Suprapubic skin (tissue), 4 donors: ENCODE measurements at regions not wholly inside any gene's neighbourhood (a gene's known extent, or its start where the extent isn't known, plus 50 kb on each side); places are given as distances from the start of the nearest gene placed in this dataset.

Source experiments
- CTCF ChIP-seq, 2 donors: fragments of 200-600 bp in 1 of 2; fragments of 450-650 bp in 1 of 2; sonication (generic) in 1 of 2; IDR thresholded peaks; one replicate each; pipeline ENCODE4 v1.5.1; 2016 to 2019; ENCODE audit warnings: antibody characterized with exemption in 2 of 2, mild to moderate bottlenecking in 1 of 2, moderate library complexity in 1 of 2
- EP300 ChIP-seq: sonication (generic); formaldehyde crosslinking; IDR thresholded peaks from one replicate; pipeline ENCODE4 v1.6.1; 2017; ENCODE audit warnings: antibody characterized with exemption
- POLR2AphosphoS5 ChIP-seq, 3 donors: sonication (generic); formaldehyde crosslinking; IDR thresholded peaks; one replicate each; pipeline ENCODE4 v1.6.1; 2017; ENCODE audit warnings: antibody characterized with exemption in 3 of 3

GRCh38 chr13:76635232-76636230 is 250.7 kb downstream of the KCTD12 start:
- TF ChIP-seq CTCF (IDR thresholded peaks at IDR 0.05) = no peak
- TF ChIP-seq POLR2AphosphoS5 (IDR thresholded peaks at IDR 0.05) = no peak
- no peak for TF ChIP-seq EP300
